CD4-positive, alpha-beta T cell treated with Interleukin-17A for 1 hour (primary cell): ENCODE measurements at regions not wholly inside any gene's neighbourhood (a gene's known extent, or its start where the extent isn't known, plus 50 kb on each side); places are given as distances from the start of the nearest gene placed in this dataset.
"Not testable (repeated sequence)": the region's sequence is repeated elsewhere in the genome, so short reads cannot be mapped to it uniquely, and the experiment has no call there.

Experiments used
- DNase-seq: peaks from one replicate; pipeline ENCODE4 v3.0.0-alpha.2; 2020

GRCh38 chr10:28127881-28128280, 129.0 kb upstream of the ODAD2 start:
- DNase-seq, result no peak

DNA sequence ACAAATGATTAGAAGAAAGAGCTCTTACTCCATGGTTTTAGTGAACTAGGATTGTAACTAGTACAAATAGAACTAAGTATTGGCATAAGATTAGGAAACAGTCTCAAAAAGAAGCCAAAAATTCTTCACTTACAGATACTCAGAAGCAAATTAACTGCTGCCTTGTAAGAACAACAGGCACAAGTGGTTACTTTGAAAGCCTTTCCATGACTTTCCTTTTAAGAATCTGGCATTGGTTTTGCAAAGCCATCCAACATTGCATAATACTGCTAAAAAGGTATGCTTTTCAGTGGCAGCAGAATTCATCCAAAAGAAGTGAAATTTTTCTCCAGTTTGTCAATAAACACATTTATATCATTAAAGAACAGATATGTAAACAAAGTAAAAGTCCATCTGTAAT, 126.8 kb upstream of the ODAD2 start:
- no peak for DNase-seq

- DNase-seq, result no peak
Measured at GRCh38 chr10:28120795-28121194, 121.9 kb upstream of the ODAD2 start.

GRCh38 chr10:28120043-28120749, 121.3 kb upstream of the ODAD2 start:
- DNase-seq, result no peak

GRCh38 chr10:28118985-28119628, 120.2 kb upstream of the ODAD2 start:
- DNase-seq, result no peak

- DNase-seq, result no peak
Measured at GRCh38 chr10:28113202-28113601, 114.3 kb upstream of the ODAD2 start.

GRCh38 chr10:28111712-28112111, 112.8 kb upstream of the ODAD2 start:
- no peak for DNase-seq

DNA sequence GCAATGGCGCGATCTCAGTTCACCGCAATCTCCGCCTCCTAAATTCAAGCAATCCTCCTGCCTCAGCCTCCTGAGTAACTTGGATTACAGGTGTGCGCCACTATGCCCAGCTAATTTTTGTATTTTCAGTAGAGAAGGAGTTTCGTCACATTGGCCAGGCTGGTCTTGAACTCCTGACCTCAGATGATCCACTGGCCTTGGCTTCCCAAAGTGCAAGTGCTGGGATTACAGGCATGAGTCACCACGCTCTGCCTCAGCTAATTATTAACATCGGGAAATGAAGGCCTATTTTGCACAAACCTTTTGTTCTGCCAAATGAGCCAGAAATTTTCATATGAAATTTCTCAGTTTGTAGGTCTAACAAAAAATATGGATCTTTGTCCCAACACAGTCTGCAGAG, 106.7 kb upstream of the ODAD2 start:
- DNase-seq, result no peak

GRCh38 chr10:28097633-28098032, 98.8 kb upstream of the ODAD2 start:
- no peak for DNase-seq

GRCh38 chr10:28095791-28096378, 97.0 kb upstream of the ODAD2 start:
- no peak for DNase-seq

GRCh38 chr10:28094121-28094520, 95.2 kb upstream of the ODAD2 start:
- no peak for DNase-seq

DNA sequence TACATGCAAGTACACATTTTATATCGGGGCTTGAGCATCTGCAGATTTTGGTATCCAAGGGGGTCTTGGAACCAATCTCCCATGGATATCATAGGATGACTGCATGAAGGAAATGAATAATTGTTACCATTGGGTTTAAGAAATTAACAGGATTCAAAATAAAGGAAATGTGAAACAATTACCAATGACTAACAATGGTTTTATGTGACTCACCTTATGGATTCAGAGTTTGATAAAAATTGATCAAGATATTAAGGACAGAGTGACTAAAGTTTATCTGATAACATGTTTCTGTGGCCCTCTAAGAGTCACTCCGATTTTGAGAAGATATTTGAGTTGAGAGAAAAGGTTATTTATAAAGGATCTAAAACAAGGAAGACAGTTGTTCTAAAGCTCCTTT, 93.0 kb upstream of the ODAD2 start:
- no peak for DNase-seq

DNA sequence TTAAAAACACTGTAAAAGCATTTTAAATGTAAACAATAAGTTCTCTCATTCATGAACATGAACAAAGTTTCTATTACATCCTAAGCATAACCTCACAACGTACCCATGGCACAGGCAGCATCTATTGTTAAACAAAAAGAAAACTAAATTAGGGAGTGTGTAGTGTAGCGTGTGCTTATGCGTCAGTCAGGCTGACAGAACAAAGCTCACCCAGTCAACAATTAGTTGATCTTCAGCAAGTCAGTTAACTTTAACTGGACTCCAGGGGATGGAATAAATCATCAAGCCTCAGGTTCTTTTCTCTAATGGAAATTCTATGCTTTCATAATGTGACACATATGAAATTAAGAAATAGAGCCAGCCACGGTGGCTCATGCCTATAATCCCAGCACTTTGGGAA, 91.6 kb upstream of the ODAD2 start:
- no peak for DNase-seq

DNA sequence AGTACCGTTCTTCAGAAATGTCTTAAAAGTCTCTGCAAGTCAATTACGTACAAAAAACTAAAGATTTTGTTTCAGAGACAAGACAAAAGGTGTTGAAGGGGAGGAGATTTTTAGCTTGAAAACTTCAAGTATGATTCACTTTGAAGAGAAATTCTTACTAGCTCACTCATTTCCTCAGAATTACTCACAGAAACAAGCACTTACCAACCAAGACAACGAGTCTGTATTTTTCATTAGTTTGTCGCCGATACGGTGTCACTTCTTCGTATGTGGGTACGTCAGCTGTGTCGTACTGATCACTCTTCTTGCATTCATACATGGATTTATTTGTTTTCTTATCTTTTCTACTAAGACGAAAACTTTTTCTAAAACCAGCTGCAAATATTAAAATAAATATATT, 90.6 kb upstream of the ODAD2 start:
- no peak for DNase-seq

GRCh38 chr10:28087661-28088351, 88.9 kb upstream of the ODAD2 start:
- no peak for DNase-seq

GRCh38 chr10:28085760-28086159, 86.9 kb upstream of the ODAD2 start:
- DNase-seq, result not testable (repeated sequence)

GRCh38 chr10:28082885-28083284, 84.0 kb upstream of the ODAD2 start:
- no peak for DNase-seq

DNA sequence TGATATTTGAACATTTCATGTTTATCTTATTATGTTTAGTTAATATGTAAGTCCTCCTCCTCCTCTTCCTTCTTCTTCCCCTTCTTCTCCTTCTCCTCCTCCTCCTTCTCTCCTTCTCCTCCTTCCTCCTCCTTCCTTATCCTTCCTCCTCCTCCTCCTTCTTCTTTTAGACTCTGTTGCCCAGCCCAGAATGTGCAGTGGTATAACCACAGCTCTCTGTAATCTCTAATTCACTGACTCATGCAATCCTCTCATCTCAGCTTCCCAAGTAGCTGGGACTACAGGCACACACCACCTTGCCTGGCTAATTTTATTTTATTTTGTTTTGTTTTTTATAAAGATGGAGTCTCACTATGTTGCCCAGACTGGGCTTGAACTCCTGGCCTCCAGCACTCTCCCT, 83.4 kb upstream of the ODAD2 start:
- DNase-seq, result no peak

GRCh38 chr10:28077889-28078288, 79.0 kb upstream of the ODAD2 start:
- no peak for DNase-seq

DNA sequence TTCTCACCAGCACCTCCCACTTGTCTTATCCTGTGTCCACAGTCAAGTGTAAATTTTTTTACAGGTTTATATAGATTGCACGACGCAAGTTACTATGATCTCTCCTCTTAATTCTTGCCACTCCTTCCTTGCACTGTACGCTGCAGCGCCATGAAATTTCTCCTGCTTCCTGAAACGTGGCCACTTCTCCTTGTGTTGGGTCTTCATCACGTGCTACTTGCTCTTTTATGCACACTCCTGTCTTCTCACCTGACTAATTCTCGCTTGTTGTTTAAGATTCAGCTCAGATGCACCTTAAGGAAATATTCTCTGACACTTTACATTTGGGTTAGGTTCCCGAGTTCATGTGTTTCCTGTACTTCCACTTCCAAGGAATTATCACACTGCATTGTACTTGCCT, 76.5 kb upstream of the ODAD2 start:
- DNase-seq, result no peak

- no peak for DNase-seq
Measured at GRCh38 chr10:28072573-28072972, 73.7 kb upstream of the ODAD2 start.

GRCh38 chr10:28060031-28060607, 61.2 kb upstream of the ODAD2 start:
- DNase-seq, result no peak

GRCh38 chr10:28058746-28059145, 59.9 kb upstream of the ODAD2 start:
- no peak for DNase-seq
